Activated T-cell treated with anti-CD3 and anti-CD28 coated beads for 24 hours (primary cell): ENCODE measurements at regions not wholly inside any gene's neighbourhood (a gene's known extent, or its start where the extent isn't known, plus 50 kb on each side); places are given as distances from the start of the nearest gene placed in this dataset.

Experiments
- DNase-seq: peaks from one replicate; pipeline ENCODE4 v3.0.0-alpha.2; 2020; ENCODE audit warnings: low read depth

DNA sequence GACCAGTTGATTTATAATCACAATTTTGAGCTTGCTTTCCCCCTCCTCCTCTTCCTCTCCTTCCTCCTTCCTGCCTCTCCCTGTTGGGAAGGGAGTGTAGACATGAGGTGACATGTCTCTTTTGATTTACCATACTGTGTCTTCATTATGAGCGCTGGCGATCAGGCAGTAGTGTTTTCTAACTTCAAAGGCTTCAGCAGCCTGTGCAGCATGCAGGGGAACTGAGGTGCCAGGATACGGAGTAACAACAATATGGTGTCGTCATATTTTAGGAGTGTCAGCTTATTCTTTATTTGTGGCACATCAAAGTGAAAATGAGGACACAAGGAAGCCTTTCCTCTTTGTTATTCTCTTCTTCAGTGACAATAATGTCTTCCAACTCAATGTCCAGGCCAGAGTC lies 864.2 kb downstream of the SLC4A3 start:
- DNase-seq: no peak

GRCh38 chr2:220493871-220494525 lies 866.6 kb downstream of the SLC4A3 start:
- DNase-seq: no peak

GRCh38 chr2:220496513-220496912 lies 869.1 kb downstream of the SLC4A3 start:
- DNase-seq: no peak

DNA sequence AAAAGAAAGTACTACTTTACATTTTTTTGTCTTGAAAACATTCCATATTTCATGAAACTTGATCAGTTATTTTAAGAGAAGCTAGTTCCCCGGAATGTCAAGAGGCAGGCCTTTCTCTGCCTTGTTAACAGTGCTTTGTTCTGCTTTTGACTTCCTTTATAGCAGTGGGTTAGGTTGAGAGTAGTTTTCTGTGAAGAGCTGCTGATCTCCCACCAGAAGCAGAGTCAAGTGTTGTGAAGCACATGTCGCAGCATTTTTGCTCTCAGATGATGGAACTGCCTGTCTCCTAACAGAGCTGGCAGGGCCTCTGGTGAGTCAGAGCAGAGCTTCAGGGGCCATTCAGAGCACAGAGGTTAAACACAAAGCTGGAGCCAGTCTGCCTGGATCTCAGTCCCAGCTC lies 871.8 kb downstream of the SLC4A3 start:
- no peak for DNase-seq

GRCh38 chr2:220502539-220502938 lies 875.1 kb downstream of the SLC4A3 start:
- no peak for DNase-seq

DNA sequence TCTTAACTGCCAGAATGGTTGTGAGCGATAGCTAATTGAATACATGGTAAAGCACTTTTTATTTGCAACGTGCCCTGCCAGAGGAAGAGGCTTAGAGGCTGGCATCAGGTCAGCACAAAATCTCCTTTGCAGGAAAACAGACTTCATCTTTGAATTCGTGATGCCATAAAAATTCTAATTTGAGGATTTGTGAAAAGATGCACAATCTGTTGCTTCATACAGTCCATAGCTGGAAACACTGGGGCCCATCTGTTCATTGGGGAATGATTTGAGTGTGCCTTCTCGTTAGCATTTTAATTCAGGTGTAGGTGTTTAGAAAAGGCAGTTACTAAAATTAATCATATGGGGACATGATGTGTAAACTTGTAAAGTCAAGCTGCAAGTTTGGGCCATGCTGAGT lies 876.0 kb downstream of the SLC4A3 start:
- no peak for DNase-seq

DNA sequence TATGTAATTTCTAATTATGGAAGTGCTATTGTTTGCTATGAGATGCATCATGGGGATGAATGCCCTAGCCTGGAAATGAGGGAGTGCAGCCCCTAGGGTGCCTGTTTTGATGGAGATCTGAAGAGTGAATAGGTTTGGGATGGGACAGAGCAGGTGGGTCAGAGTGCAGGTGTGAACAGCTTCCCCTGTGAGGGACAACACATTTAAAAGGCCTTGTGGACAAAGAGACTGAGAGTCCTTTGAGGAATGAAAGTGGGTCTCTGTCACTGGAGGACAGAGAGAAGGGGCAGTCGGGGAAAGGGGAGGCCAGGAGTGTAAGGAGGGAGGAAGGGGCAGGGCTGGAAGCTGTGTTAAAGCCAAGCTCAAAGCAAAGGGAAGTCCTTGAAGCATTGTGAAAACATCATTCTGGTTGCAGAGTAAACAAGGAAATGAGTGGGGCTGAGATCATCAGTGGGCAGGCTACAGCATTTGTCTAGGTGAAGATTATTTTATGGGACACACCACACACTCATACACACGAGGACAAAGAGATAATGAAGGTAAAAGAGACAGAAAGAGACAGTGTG lies 877.6 kb downstream of the SLC4A3 start:
- no peak for DNase-seq

- no peak for DNase-seq
Observed at GRCh38 chr2:220506466-220506865, 879.0 kb downstream of the SLC4A3 start.

GRCh38 chr2:220509096-220509757 lies 881.8 kb downstream of the SLC4A3 start:
- no peak for DNase-seq

DNA sequence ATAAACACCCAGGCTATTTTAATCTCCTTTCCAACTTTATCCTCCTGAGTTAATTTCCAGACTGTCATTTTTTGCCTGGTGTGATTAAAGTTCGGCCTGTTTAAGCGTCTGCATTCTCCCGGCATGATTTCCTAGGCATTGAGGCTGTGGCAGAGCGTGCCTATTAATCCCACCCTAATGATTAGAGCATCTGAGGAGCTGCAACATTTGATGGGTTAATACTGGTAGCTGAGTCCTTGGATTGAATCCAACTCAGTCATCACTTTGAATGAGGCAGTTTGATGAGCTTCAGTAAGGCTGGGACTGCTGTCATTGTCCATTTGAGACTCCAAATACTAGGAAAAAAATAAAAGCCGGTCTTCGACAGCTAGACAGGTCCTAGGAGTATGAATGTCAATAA lies 882.5 kb downstream of the SLC4A3 start:
- DNase-seq: no peak

- no peak for DNase-seq
Observed at GRCh38 chr2:220510668-220511067, 883.2 kb downstream of the SLC4A3 start.

DNA sequence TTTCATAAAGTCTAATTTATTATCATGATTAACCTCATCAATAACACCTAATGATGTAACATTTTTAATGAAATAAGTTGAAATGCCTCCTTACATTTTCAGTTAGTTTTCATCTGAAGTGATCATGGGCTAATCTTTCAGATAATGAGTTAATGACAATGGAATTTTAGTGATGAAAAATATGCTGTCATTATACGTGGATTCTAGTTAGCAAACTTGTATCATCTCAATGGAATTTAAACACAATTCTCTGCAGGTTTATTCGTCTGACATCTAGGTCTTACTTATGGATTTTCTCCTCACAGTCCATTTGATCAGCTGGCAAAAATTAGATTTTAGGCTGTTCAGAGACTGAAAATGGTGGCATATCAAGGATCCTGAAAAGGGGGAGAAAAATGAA lies 885.0 kb downstream of the SLC4A3 start:
- no peak for DNase-seq

DNA sequence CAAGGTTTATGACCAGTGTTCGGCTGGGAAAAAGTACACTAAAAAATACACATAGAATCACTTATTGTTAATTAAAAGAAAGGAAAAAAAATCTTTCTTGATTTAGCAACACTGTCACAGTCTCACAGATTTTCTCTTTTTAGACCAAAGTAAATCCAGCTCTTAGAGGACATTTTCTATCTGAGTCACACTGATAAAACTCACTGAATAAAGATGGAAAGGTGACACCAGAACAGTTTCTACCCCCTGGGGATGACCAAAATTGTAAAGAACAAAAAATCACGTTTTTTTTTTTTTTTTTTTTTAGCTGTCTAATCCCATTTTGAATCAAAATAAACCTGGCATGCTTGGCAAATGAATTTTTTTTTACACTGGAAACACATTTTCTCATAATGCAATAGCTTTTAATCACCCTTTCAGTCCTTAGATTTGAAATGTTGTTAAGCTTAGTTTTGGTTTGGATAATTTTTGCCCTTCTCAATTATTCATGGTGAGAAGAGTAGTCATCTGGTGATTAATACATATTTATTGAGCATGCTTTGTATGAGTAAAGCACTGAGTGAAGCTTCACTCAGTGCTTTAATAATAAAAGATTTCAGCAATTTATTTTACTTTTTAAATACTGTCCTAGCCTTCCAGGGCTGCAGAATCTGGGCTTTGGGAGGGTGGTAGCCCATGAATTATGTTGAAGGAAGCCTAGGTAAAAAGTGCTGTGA lies 886.3 kb downstream of the SLC4A3 start:
- no peak for DNase-seq

GRCh38 chr2:220521551-220521950 lies 894.1 kb downstream of the SLC4A3 start:
- DNase-seq: no peak

GRCh38 chr2:220528180-220528675 lies 900.8 kb downstream of the SLC4A3 start:
- DNase-seq: no peak

GRCh38 chr2:220531216-220531615 lies 903.8 kb downstream of the SLC4A3 start:
- DNase-seq: no peak

DNA sequence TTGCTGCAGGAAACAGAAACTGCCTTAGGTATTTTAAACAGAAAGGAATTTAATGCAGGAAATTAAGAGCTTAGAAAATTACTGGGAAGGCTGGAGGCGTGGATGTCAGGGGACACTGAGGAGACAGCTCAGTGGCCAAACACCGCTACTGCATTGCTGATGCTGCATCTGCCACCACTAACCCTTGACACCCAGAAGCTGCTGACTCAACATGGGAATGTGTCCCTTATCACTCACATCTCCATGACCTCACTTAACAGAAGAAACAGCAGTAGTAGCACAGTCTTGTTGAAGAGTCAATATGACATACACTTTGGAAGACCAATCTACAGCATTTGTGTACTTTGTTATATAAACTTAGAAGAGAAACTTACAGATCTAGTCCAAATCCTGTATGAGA lies 906.1 kb downstream of the SLC4A3 start:
- DNase-seq: no peak

DNA sequence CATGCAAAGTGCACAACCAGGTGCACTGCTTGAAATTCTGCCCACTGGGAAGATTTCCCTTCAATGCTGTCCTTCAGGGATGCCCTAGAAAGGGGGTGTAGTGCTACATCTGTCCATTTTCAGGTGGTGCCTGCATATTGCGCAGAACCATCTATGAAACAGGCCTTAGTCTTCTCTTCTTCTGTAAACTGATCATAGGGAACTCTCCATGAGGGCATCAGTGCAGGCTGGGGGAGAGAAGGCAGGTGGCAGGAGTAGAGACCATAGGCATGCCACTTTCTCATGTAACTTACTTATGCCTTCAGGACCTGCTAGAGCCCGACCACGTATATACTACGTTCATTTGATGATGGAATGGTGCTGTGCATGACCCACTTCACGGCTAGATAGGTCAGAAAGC lies 912.1 kb downstream of the SLC4A3 start:
- DNase-seq: no peak

GRCh38 chr2:220544049-220544448 lies 916.6 kb downstream of the SLC4A3 start:
- no peak for DNase-seq

DNA sequence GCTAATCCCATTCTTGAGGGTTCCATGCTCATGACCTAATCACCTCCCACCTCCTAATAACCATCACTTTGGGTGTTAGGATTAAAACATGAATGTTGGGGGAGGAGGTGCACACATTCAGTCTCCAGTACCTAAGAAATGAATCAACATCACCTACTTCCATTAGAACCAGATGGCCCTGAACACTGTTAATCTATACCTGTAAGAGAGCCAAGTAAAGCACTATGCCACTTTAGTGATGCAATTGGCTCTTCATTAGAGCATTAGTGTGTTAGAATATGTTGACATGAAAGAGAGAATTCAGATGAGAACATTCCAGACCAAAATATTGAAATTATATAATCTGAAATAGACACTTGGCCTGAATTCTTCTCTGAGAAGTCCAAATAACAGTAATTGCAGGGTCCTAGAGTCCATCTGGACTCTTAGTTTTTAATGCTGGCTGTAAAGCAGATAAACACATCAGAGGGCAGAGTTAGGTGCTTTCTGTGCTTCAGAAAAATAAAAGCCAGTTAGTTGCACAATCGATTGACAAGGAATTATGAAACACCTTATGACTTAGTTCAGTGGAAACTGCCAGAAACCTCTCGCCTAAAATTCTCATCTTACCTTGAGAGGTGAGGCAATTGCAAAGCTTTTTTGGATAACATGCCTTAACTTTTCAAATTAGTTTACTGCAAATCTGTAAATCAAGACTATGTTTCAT lies 923.7 kb downstream of the SLC4A3 start:
- DNase-seq: no peak

DNA sequence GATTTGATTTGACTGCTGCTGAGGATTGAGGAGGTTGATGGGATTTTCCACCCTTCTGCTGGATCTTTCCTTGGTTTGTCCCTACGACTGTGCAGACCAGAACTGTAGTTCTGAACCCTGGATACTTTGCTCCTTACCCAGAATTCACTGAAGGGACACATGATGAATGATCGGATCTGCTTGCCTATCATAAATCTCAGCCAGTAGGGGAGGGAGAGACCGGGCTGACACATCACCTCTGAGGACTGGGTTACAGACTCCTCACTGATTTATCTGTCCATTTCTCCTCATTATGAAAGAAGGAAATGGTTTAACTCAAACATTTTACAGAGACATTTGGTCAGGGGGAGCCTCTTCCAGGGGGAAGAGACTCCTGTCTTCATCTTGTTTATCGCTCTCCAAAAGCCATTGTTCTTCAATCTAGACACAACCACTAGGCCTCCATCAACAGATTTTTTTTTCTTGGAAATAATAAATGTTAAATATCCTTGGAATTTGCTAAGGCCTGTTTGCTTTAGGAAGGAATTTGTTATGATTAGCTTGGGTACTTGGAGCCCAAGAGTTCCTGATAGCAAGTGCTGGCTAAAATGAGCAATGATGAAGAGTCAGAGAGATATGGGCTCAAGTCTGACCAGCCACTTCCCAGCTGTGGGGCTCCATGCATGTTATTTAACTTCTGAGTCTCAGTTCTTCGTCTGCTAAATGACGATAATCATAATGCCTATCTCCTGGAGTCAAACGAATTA lies 925.5 kb downstream of the SLC4A3 start:
- DNase-seq: no peak
